H1 (cell line): ENCODE measurements at regions not wholly inside any gene's neighbourhood (a gene's known extent, or its start where the extent isn't known, plus 50 kb on each side); places are given as distances from the start of the nearest gene placed in this dataset.

ENCODE experiments used
- EGR1 ChIP-seq: IDR thresholded peaks from 2 replicates; pipeline ENCODE4 v1.6.1; 2011; ENCODE audit warnings: low read depth, low read length, borderline replicate concordance

- no peak for TF ChIP-seq EGR1
Observed at GRCh38 chr21:35328856-35329455, 279.9 kb upstream of the RUNX1 start (continued).
